ENCODE measurements at regions not wholly inside any gene's neighbourhood (a gene's known extent, or its start where the extent isn't known, plus 50 kb on each side); places are given as distances from the start of the nearest gene placed in this dataset.

- in situ Hi-C loops (cut with HindIII; ENCODE audit: low pct_ligation_motif_present, low sequenced_read_pairs): no loop called here
- TF ChIP-seq, protein P1, sequence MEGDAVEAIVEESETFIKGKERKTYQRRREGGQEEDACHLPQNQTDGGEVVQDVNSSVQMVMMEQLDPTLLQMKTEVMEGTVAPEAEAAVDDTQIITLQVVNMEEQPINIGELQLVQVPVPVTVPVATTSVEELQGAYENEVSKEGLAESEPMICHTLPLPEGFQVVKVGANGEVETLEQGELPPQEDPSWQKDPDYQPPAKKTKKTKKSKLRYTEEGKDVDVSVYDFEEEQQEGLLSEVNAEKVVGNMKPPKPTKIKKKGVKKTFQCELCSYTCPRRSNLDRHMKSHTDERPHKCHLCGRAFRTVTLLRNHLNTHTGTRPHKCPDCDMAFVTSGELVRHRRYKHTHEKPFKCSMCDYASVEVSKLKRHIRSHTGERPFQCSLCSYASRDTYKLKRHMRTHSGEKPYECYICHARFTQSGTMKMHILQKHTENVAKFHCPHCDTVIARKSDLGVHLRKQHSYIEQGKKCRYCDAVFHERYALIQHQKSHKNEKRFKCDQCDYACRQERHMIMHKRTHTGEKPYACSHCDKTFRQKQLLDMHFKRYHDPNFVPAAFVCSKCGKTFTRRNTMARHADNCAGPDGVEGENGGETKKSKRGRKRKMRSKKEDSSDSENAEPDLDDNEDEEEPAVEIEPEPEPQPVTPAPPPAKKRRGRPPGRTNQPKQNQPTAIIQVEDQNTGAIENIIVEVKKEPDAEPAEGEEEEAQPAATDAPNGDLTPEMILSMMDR (IDR thresholded peaks at IDR 0.05; ENCODE audit: low read depth, low read length, missing control alignments): no peak
- Histone ChIP-seq H3K36me3 (replicated peaks) (no peaks in the 10 kb centered on the region), H3K27ac (no peak overlapping the region), H3K4me3 (ENCODE audit: low read depth, low read length) (no peak overlapping the region), H3K27me3 (replicated peaks) (no peaks in the 10 kb centered on the region)
- DNase-seq: no peak
Measured at GRCh38 chr10:121183707-121184106, 332.5 kb downstream of the WDR11 start.

GRCh38 chr10:121185816-121186455, 334.8 kb downstream of the WDR11 start:
- H3K27ac ChIP-seq: no peak overlapping the region
- in situ Hi-C loops (cut with HindIII; ENCODE audit: low pct_ligation_motif_present, low sequenced_read_pairs): no loop called here
- TF ChIP-seq, protein P1 (IDR thresholded peaks at IDR 0.05; ENCODE audit: low read depth, low read length, missing control alignments): no peak
- no peak overlapping the region for H3K4me3 ChIP-seq (ENCODE audit: low read depth, low read length)
- H3K36me3 ChIP-seq (replicated peaks): no peaks in the 10 kb centered on the region
- DNase-seq: no peak
- H3K27me3 ChIP-seq (replicated peaks): no peaks in the 10 kb centered on the region

- TF ChIP-seq, protein P1 (IDR thresholded peaks at IDR 0.05; ENCODE audit: low read depth, low read length, missing control alignments): no peak
- Histone ChIP-seq H3K27me3 (replicated peaks) (no peaks in the 10 kb centered on the region), H3K27ac (no peak overlapping the region), H3K36me3 (replicated peaks) (no peaks in the 10 kb centered on the region), H3K4me3 (ENCODE audit: low read depth, low read length) (no peak overlapping the region)
- in situ Hi-C loops (cut with HindIII; ENCODE audit: low pct_ligation_motif_present, low sequenced_read_pairs): no loop called here
- DNase-seq: no peak
Measured at GRCh38 chr10:121187391-121187790, 336.2 kb downstream of the WDR11 start.

GRCh38 chr10:121188005-121188404, 336.8 kb downstream of the WDR11 start:
- in situ Hi-C loops (cut with HindIII; ENCODE audit: low pct_ligation_motif_present, low sequenced_read_pairs): no loop called here
- no peak for DNase-seq
- TF ChIP-seq, protein P1 (IDR thresholded peaks at IDR 0.05; ENCODE audit: low read depth, low read length, missing control alignments): no peak
- Histone ChIP-seq H3K4me3 (ENCODE audit: low read depth, low read length) (no peak overlapping the region), H3K27ac (no peak overlapping the region), H3K36me3 (replicated peaks) (no peaks in the 10 kb centered on the region), H3K27me3 (replicated peaks) (no peaks in the 10 kb centered on the region)

DNA sequence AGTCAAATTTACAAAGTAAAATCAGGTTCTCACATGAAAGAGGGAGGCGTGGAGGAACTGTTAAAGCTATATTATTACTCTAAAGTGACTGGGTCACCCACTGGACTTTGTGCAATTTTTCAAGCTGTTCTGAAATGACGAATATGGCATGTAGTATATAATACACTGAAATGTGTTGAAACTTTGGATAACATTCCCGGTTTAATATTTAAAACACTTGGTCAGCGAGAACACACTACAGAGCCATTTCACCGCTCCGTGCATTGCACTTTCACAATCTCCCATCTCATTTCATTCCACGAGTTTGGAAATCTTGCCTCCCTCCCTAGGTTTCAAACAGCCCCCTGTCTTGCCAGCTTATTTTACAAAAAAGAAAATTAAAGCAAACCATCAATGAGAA, 337.9 kb downstream of the WDR11 start:
- TF ChIP-seq, protein P1 (IDR thresholded peaks at IDR 0.05; ENCODE audit: low read depth, low read length, missing control alignments): no peak
- H3K27me3 ChIP-seq (replicated peaks): no peaks in the 10 kb centered on the region
- no peak overlapping the region for H3K27ac ChIP-seq
- DNase-seq: no peak
- no peaks in the 10 kb centered on the region for H3K36me3 ChIP-seq (replicated peaks)
- in situ Hi-C loops (cut with HindIII; ENCODE audit: low pct_ligation_motif_present, low sequenced_read_pairs): no loop called here
- H3K4me3 ChIP-seq (ENCODE audit: low read depth, low read length): no peak overlapping the region
